HEK293 (cell line): ENCODE measurements at regions not wholly inside any gene's neighbourhood (a gene's known extent, or its start where the extent isn't known, plus 50 kb on each side); places are given as distances from the start of the nearest gene placed in this dataset.

ENCODE experiments used
- CTCF ChIA-PET: fragments of 350-600 bp; formaldehyde crosslinking; extraction: SDS; loops from one replicate; lab custom pipeline; 2021; ENCODE audit warnings: antibody characterized with exemption; lab: Yijun Ruan, JAX
- POLR2A ChIA-PET: fragments of 300-600 bp; formaldehyde crosslinking; extraction: SDS; loops from one replicate; lab custom pipeline; 2020; ENCODE audit warnings: antibody characterized with exemption, inconsistent platforms; lab: Yijun Ruan, JAX
- H3K27ac ChIP-seq: fragments of 200-500 bp; sonication (Bioruptor generic); 2 replicates; pipeline ENCODE4 v1.5.1; 2014; ENCODE audit warnings: low read depth, low read length, control low read depth, inconsistent platforms; ENCODE audit errors: extremely low read depth
- H3K36me3 ChIP-seq, 2 experiments: fragments of 200-500 bp in 1 of 2; sonication (Bioruptor generic) in 1 of 2; 1 replicate in 1 of 2; 2 replicates in 1 of 2; pipeline ENCODE4 v1.5.1; 2014 to 2017; ENCODE audit warnings: inconsistent platforms in 2 of 2, low read length in 2 of 2; ENCODE audit not compliant: control insufficient read depth in 2 of 2, insufficient read depth in 1 of 2
- H3K4me1 ChIP-seq: fragments of 200-500 bp; sonication (Bioruptor generic); 2 replicates; pipeline ENCODE4 v1.5.1; 2014; ENCODE audit warnings: mild to moderate bottlenecking, low read length, inconsistent platforms; ENCODE audit not compliant: control insufficient read depth, insufficient read depth
- H3K4me3 ChIP-seq: 2 replicates; pipeline ENCODE4 v1.5.1; 2011; ENCODE audit warnings: low read depth, mild to moderate bottlenecking, control low read depth, low read length, moderate library complexity
- H3K9me3 ChIP-seq: fragments of 200-500 bp; sonication (Bioruptor generic); 2 replicates; pipeline ENCODE4 v1.5.1; 2014; ENCODE audit warnings: low read depth, low read length, inconsistent platforms; ENCODE audit not compliant: control insufficient read depth, insufficient read depth
- GLIS1 ChIP-seq: fragments of 450-650 bp; formaldehyde crosslinking; IDR thresholded peaks from 2 replicates; pipeline ENCODE4 v1.5.1; 2016; ENCODE audit warnings: missing biosample characterization, missing genetic modification characterization
- MYNN ChIP-seq: fragments of 450-650 bp; formaldehyde crosslinking; IDR thresholded peaks from 2 replicates; pipeline ENCODE4 v1.5.1; 2016; ENCODE audit warnings: missing biosample characterization, missing genetic modification characterization, borderline replicate concordance
- SETDB1 ChIP-seq: IDR thresholded peaks from one replicate; pipeline ENCODE4 v1.6.1; 2017; ENCODE audit warnings: mild to moderate bottlenecking, low read length, moderate library complexity, mixed read lengths; ENCODE audit not compliant: insufficient read length
- SP3 ChIP-seq: fragments of 450-650 bp; formaldehyde crosslinking; IDR thresholded peaks from 2 replicates; pipeline ENCODE4 v1.5.1; 2016; ENCODE audit warnings: missing biosample characterization, missing genetic modification characterization
- WT1 ChIP-seq: fragments of 450-650 bp; formaldehyde crosslinking; IDR thresholded peaks from 2 replicates; pipeline ENCODE4 v1.5.1; 2016; ENCODE audit warnings: missing biosample characterization, missing genetic modification characterization
- ZBTB21 ChIP-seq: fragments of 450-650 bp; formaldehyde crosslinking; IDR thresholded peaks from 2 replicates; pipeline ENCODE4 v1.5.1; 2017; ENCODE audit warnings: missing biosample characterization, missing genetic modification characterization
- ZNF202 ChIP-seq: fragments of 450-650 bp; formaldehyde crosslinking; IDR thresholded peaks from 2 replicates; pipeline ENCODE4 v1.5.1; 2016; ENCODE audit warnings: missing biosample characterization, missing genetic modification characterization, borderline replicate concordance
- ZNF274 ChIP-seq, 2 experiments: fragments of 200-500 bp in 1 of 2; fragments of 450-650 bp in 1 of 2; sonication (Bioruptor generic) in 1 of 2; formaldehyde crosslinking in 1 of 2; IDR thresholded peaks; 2 replicates each; pipeline versions ENCODE4 v1.5.1 to v1.6.1; 2014 to 2016; ENCODE audit warnings: borderline replicate concordance in 1 of 2, inconsistent platforms in 1 of 2, low read length in 1 of 2, missing biosample characterization in 1 of 2, missing genetic modification characterization in 1 of 2
- ZNF529 ChIP-seq: fragments of 450-650 bp; formaldehyde crosslinking; IDR thresholded peaks from 2 replicates; pipeline ENCODE4 v1.5.1; 2017; ENCODE audit warnings: missing genetic modification characterization, missing biosample characterization; ENCODE audit not compliant: insufficient replicate concordance
- ZNF585B ChIP-seq: fragments of 450-650 bp; formaldehyde crosslinking; IDR thresholded peaks from 2 replicates; pipeline ENCODE4 v1.5.1; 2016; ENCODE audit warnings: missing biosample characterization, missing genetic modification characterization
- ZNF785 ChIP-seq: fragments of 450-650 bp; formaldehyde crosslinking; IDR thresholded peaks from 2 replicates; pipeline ENCODE4 v1.5.1; 2016; ENCODE audit warnings: missing biosample characterization, missing genetic modification characterization
- ZNF791 ChIP-seq: fragments of 450-650 bp; formaldehyde crosslinking; IDR thresholded peaks from 2 replicates; pipeline ENCODE4 v1.5.1; 2016; ENCODE audit warnings: missing biosample characterization, missing genetic modification characterization

DNA sequence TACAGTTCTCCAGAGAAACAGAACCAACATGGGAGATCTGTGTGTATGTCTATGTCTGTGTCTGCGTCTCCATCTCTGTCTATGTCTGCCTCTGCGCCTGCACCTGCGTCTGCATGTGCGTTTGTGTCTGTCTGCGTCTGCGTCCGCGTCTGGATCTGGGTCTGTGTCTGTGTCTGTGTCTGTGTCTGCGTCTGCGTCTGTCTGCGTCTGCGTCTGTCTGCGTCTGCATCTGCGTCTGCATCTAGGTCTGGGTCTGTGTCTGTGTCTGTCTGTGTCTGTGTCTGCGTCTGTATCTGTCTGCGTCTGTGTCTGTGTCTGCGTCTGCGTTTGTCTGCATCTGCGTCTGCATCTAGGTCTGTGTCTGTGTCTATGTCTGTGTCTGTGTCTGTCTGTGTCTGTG lies 53.1 kb upstream of the SLC22A11 start (continued):
- TF ChIP-seq ZNF791 (tag by site-specific recombination) (no peak), WT1 (tag by site-specific recombination) (no peak), GLIS1 (no peak), ZNF202 (no peak)

DNA sequence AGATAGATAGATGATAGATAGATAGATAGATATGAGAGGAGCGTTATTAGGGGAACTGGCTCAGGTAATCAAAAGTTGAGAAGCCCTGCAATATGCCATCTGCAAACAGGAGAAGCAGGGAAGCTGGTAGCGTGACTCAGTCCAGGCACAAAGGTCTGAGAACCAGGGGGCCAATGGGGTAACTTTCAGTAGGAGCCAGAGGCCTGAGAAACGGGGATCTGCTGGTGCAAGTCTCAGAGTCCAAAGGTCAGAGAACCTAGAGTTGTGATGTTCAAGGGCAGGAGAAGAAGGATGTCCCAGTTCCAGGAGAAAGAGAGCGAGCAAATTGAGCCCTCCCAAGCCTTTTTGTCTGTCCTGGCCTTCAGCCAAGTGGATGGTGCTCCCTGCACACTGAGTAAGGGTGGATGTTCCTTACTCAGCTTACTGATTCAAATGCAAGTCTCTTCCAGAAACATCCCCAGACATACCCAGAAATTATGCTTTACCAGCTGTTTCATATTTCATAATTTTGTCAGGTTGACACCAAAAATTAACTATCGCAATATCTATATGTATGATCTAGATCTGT lies 52.5 kb upstream of the SLC22A11 start:
- CTCF ChIA-PET, result interaction anchor here (0.7 kb wide), 1 partner anchor 8 kb away, joined by 6 read pairs; no protein-coding TSS in a partner anchor
- H3K4me1 ChIP-seq, result no peaks in the 10 kb centered on the region
- POLR2A ChIA-PET, result interaction anchor here (0.5 kb wide), 1 partner anchor 496 kb away, joined by 3 read pairs; no protein-coding TSS in a partner anchor

DNA sequence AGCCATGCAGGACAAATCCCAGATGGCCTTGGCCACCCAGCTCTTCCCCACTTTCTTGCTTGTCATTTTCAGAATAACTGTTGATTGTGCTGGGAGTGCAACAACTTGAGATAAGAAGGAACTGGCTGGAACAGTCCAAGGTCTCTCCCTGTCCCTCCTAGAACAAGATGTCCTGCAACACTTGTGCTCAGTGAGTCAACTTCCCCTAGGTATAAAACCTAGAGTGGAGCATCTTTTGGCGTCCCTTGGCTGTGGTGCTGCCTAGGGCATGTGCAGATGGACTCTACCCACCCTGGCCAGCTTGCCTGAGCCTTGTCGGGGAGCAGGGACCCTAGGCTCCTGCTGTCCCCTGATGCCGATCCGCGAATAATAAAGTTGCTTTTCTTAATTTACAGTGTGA lies 50.7 kb upstream of the SLC22A11 start:
- no peaks in the 10 kb centered on the region for H3K9me3 ChIP-seq
- ChIA-PET CTCF (no interaction called here), POLR2A (no interaction called here)

More for the DNA sequence above, 52.5 kb upstream of the SLC22A11 start:
- H3K9me3 ChIP-seq, result no peaks in the 10 kb centered on the region
- no peak overlapping the region for H3K27ac ChIP-seq
- no peak overlapping the region for H3K4me3 ChIP-seq
- H3K36me3 ChIP-seq, result no peaks in the 10 kb centered on the region
- TF ChIP-seq ZNF585B (peak; percentile 45), ZNF274 (IDR thresholded peaks at IDR 0.05; ENCODE audit: low read length) (no peak), ZNF274 (tag by site-specific recombination; IDR thresholded peaks at IDR 0.05; ENCODE audit: borderline replicate concordance) (no peak)

More for the DNA sequence above, 50.7 kb upstream of the SLC22A11 start:
- Histone ChIP-seq H3K4me1 (no peaks in the 10 kb centered on the region), H3K27ac (no peak overlapping the region), H3K36me3 (no peaks in the 10 kb centered on the region), H3K4me3 (no peak overlapping the region)
- no peak for TF ChIP-seq ZNF785 (tag by site-specific recombination)
- no peak for TF ChIP-seq SP3 (tag by site-specific recombination)
- no peak for TF ChIP-seq MYNN (tag by site-specific recombination)
- no peak for TF ChIP-seq ZNF529
- no peak for TF ChIP-seq ZBTB21 (tag by site-specific recombination)
- TF ChIP-seq SETDB1, result peak; percentile 45
